ENCODE measurements at regions not wholly inside any gene's neighbourhood (a gene's known extent, or its start where the extent isn't known, plus 50 kb on each side); places are given as distances from the start of the nearest gene placed in this dataset.

- no peak for TF ChIP-seq CTCF (IDR thresholded peaks at IDR 0.05; ENCODE audit: poor library complexity)
- TF ChIP-seq EZH2 (IDR thresholded peaks at IDR 0.05; ENCODE audit: borderline replicate concordance), result no peak
- TF ChIP-seq EZH2phosphoT487 (IDR thresholded peaks at IDR 0.05; ENCODE audit: low read depth, severe bottlenecking, unreplicated experiment), result no peak
Measured at GRCh38 chr10:2890093-2890492, 177.3 kb upstream of the PFKP start.
